SU-DHL-6 (cell line): ENCODE measurements at regions not wholly inside any gene's neighbourhood (a gene's known extent, or its start where the extent isn't known, plus 50 kb on each side); places are given as distances from the start of the nearest gene placed in this dataset.

Experiments
- EZH2phosphoT487 ChIP-seq: fragments of 200-600 bp; sonication (generic), shearing (Covaris generic); conservative IDR thresholded peaks from 2 replicates; pipeline ENCODE4 v1.6.1; 2018; ENCODE audit warnings: mild to moderate bottlenecking, antibody characterized with exemption, low read length, moderate library complexity, mixed read lengths
- TF ChIP-seq, protein P1 (sequence below): fragments of 200-600 bp; sonication (generic); IDR thresholded peaks from one replicate; pipeline ENCODE4 v1.5.1; 2017; ENCODE audit warnings: antibody characterized with exemption, mild to moderate bottlenecking, low read length, moderate library complexity; ENCODE audit not compliant: insufficient read depth, poor library complexity, severe bottlenecking

- TF ChIP-seq, protein P1, sequence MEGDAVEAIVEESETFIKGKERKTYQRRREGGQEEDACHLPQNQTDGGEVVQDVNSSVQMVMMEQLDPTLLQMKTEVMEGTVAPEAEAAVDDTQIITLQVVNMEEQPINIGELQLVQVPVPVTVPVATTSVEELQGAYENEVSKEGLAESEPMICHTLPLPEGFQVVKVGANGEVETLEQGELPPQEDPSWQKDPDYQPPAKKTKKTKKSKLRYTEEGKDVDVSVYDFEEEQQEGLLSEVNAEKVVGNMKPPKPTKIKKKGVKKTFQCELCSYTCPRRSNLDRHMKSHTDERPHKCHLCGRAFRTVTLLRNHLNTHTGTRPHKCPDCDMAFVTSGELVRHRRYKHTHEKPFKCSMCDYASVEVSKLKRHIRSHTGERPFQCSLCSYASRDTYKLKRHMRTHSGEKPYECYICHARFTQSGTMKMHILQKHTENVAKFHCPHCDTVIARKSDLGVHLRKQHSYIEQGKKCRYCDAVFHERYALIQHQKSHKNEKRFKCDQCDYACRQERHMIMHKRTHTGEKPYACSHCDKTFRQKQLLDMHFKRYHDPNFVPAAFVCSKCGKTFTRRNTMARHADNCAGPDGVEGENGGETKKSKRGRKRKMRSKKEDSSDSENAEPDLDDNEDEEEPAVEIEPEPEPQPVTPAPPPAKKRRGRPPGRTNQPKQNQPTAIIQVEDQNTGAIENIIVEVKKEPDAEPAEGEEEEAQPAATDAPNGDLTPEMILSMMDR, result no peak
- TF ChIP-seq EZH2phosphoT487, result no peak
Observed at GRCh38 chr4:126046081-126046614, 731.4 kb downstream of the FAT4 start.
